Amniotic epithelial cell (primary cell): ENCODE measurements at regions not wholly inside any gene's neighbourhood (a gene's known extent, or its start where the extent isn't known, plus 50 kb on each side); places are given as distances from the start of the nearest gene placed in this dataset.

Source experiments
- DNase-seq: peaks from one replicate; pipeline ENCODE4 v3.0.0-alpha.2; 2010; ENCODE audit warnings: low read depth

DNA sequence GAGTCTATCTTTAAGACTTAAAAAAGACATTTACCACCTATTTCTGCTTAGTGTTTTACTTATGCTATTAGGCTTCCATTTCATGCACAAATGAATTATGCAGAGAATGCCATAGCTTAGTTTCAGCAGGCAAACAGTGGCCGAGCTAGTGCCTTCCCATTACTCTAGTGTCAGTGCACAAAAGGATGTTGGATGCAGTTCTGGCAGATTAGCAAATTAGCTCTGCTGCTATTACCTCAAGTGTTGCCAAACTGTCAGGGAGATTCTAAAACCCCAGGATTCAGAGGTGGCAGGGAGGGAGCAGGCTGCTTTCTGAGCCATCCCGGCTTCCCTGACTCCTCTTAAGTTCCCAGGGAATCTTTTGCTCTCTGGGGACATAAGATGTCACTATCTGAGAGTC is 209.4 kb upstream of the NCAM1 start:
- DNase-seq: no peak

- no peak for DNase-seq
These were observed 208.7 kb upstream of the NCAM1 start for GRCh38 chr11:112752563-112752962.

- DNase-seq: no peak
These were observed 207.5 kb upstream of the NCAM1 start for GRCh38 chr11:112753706-112754105.

- DNase-seq: no peak
These were observed 201.8 kb upstream of the NCAM1 start for GRCh38 chr11:112759418-112759817.

GRCh38 chr11:112760396-112761059 is 200.7 kb upstream of the NCAM1 start:
- DNase-seq: no peak

GRCh38 chr11:112761911-112762706 is 199.1 kb upstream of the NCAM1 start:
- no peak for DNase-seq

- no peak for DNase-seq
These were observed 198.5 kb upstream of the NCAM1 start for GRCh38 chr11:112762707-112763090.

DNA sequence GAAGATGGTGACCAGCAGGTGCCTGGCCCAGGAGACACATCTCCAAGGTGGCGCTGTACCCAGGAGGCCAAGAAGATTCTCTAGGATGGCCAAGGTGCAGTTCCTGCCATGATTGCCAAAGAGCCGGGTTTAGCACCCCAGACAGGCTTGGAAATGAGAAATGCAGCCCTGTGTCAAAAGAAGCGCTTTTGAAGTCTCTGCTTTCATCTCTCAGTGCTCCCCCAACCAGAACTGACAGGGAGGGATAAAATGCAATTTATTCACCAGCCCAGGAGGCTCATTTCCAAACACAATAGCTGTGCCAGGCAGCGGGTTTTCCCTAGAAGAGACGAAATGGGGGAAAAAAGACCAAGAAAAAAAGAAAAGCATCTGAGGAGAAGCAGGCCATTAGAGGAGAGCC is 195.9 kb upstream of the NCAM1 start:
- no peak for DNase-seq

DNA sequence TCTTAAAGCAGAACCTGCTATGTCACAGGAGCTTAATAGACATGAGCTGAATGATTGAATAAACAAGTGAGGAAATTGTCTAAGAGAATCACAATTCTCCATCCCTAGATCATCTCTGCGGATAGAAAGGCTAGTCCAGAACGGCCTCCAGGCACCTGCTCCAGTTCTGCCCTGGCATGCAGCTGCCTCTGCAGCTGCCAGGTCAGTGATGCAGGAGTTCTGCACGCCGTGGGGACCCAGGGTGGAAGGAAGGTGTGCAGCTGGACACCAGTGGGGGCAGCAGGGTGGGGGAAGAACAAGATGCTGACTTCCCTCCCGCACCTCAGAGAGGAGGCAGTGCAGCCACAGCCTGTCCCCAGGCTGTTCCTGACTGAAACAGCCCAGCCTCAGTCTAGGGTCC is 192.1 kb upstream of the NCAM1 start:
- DNase-seq: no peak

- no peak for DNase-seq
These were observed 191.6 kb upstream of the NCAM1 start for GRCh38 chr11:112769584-112769983.

- no peak for DNase-seq
These were observed 191.2 kb upstream of the NCAM1 start for GRCh38 chr11:112770033-112770432.

DNA sequence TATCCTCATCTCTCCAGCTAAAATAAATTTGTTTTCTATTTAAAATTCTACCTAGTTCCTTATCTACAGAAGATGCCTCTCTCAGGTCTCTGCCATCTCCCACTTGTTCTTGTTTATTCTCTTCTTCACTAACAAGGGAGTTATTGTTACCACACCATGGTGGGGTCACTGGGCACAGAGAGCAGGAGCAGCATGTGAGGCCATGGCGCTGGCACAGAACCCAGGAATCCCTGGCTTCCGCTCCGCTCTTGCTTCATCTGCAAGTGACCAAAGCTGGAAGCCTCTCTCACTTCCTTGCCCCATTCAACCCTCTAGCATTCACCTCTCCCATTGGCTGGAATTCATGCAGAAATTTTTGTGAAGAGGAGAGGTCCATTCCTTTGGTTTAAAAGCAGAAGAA is 190.7 kb upstream of the NCAM1 start:
- DNase-seq: no peak

GRCh38 chr11:112771851-112772250 is 189.4 kb upstream of the NCAM1 start:
- DNase-seq: no peak

DNA sequence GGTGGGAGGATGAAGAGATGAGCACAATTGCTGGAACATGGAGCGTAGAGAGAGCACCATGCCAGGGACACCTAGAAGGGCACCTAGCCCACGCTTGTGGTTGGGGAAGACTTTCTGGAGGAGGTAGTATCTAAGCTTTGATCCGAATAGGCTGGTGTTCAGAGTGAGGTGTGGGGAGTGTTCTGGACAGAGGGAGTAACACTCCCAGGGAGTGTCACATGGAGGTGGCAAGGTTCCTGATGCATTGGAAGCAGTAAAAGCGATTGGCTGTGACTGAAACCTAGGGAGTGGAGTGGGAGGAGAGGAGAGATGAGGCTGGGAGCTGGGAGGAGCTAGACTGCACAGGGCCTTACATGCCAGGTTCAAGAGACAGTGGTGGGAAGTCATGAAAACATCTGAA is 188.0 kb upstream of the NCAM1 start:
- DNase-seq: no peak

DNA sequence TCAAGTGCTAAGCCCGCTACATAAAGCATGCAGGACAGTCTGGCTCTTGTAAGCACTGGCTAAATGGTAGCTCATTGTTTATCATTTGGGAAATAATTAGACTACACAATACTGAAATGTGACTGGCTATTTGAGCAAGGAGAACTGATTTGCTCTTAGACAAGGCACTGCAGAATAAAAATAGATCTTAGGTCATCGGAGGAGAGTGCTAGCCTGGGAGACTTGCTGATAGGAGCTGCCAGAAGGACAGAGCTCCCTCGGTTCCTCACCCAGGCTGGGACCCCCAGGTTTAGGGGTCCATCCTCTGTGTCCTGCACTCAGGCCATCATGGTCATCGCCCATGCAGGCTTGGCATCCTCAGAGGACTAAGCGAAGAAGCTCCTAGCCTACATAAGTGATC is 184.4 kb upstream of the NCAM1 start:
- no peak for DNase-seq

DNA sequence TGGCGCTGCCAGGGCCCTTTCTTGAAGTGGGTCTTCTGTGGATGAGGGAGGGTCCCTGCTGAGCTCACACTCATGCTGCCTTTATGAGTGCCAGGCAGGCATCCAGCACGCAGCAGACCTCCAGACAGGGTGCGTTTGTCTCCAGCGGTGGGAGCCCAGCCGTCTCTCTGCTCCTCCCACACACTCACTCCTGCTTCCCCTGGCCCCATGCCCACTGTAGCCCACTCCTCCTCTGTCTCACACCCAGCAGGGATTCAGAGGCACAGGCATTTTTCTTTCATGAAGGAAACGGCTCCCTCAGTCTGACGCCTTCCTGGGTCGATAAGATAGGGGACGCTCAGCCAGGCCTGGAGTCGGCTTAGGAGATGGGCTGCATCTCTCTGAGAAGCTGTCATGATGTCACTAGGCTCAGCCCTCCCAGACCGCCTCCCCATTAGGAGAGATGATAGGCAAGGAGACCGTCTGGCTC is 183.9 kb upstream of the NCAM1 start:
- no peak for DNase-seq

DNA sequence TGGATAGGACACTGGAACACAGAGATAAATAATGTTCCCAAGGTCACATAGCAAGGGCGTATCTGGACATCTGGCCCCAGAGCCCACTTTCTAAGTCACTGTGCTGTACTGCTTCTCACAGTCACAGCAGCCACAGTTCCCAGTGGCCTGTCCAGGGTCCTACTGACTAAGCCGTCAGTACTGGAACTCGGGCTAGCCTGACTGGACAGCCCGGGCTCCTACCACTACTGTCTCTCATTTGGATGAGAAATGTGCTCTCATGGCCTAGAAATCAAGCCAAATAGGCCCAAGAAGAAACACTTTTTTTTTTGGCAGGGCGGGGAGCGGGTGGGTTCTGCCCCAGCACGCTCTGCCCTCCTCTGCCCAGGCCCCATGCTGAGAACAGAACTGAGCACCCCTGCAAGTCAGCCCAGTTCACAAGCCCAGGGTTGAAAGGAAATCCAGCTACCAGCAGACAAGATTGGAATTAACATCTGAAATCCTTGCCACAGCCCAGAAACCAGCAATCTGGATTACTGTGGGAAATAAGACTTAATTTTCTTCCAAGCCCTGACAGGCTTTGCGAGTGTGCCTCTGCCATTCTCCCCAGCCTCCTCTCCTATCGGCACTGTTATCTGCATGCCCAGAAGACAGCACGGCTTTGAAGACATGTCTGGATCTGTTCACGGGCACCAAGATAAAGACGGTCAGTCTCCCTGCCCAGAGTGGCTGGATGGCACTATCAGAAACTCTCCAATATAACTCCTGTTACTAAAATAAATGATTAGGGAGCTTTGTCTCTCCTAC is 182.9 kb upstream of the NCAM1 start:
- DNase-seq: no peak

GRCh38 chr11:112778877-112779266 is 182.3 kb upstream of the NCAM1 start:
- DNase-seq: no peak

GRCh38 chr11:112780351-112781087 is 180.7 kb upstream of the NCAM1 start:
- DNase-seq: peak; percentile 48

- DNase-seq: no peak
These were observed 177.3 kb upstream of the NCAM1 start for GRCh38 chr11:112783945-112784322.

DNA sequence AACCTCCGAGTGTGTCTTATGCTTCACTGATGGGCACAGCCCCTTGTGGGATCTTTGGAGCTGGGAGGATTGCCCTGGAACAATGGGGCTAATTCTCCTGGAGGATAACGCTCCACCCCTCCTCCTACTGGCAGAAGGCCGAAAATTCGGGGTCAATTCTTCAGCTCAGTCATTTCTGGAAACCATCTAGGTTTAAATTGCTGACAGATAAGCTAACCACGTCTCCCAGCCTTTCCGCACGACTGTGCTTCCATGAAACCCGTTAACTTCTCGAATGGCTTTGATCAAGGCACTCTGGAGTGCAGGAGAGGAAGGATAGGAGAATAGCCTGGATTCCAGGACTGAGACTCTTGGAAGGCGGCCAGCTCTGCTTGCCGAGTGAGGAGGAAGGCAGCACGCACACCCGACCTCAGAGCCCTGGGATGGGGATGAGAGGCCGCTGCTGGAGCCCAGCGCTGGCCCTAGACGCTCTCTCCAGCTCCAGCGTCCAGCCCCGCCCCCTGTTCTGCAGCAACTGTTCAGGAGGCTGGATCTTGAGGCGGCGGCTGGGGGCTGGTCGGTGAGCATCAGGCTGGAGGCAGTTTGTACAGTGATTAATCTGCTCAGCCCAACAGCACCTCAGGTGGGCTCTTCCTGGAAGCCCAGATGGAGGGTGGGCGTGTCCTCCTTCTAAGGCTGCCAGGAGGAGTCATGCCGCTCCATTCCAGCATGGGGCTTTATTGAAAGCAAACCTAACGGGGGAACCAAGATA is 176.7 kb upstream of the NCAM1 start:
- peak; percentile 62 for DNase-seq

DNA sequence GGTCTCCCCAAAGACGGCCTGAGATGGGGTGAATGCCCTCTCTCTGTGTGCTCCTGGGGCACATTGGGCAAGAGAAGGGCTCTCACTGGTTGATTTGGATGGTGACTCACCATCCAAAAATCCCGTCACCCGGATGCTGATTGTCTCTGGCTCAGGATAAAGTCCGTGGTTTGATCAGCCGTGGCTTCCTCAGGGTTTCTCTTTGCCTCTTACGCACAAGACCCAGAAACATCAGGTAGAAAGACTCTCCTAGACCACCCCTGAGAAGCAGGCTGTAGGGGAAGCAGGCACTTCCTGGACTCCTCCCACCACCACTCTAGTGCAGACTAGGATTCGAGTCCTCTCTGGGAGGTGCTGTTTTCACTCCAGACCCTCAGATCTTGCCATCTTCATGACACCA is 176.1 kb upstream of the NCAM1 start:
- peak; percentile 33 for DNase-seq
